Muscle of arm (tissue), 1 donor: ENCODE measurements at regions not wholly inside any gene's neighbourhood (a gene's known extent, or its start where the extent isn't known, plus 50 kb on each side); places are given as distances from the start of the nearest gene placed in this dataset.

Experiments used
- DNase-seq: peaks from one replicate; pipeline ENCODE4 v3.0.0-alpha.2; 2013

DNA sequence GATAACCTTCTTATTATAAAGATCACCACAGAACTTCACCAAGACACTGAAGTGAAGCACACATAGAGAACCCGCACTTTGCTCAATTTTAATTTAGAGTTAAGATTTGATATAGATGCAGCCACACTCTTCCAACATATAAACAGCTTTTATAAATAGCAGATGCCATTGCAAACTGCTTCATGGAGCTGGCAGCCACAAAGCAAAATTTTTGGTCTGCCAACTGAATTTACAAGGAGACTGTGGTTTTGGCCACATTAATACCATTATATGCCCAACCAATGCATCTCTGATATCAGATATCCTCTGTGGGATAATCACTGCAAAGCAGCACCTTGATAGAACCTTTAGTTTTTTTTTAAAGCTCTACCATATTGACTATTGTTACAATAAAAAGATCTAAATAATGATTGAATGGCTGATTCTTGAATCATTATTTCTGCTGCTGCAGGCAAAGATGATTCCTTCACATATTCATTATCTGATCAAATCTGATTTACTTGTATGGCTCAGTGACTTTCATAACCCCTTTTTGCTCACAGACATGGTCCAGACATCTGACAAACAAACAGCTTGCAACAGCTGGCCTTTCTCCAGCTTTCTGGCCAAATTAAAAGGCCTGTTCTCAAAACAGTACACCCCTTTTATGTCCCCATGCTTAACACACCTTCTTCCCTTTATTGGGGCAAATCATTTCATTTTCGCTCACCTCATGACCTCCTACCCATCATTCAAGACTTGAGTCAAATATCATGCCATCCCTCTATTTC, 88.4 kb downstream of the METTL4 start:
- no peak for DNase-seq

DNA sequence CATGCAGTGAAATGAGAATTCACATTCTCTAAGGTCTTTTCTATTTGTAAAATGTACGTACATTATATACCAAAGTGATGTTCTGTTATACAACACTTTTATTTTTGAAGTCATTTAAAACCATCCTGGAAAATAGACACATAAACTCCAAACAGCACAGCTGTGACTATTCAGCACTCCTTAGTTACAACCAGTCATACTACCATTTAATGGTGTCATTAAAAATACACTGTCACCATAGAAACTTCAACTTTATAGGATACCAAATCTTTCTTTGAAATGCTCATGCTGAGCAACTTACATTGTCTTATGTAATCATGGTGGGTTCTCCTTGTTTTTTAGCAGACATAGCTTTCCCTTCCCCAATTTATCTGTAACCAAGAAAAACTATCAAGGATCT, 85.3 kb downstream of the METTL4 start:
- no peak for DNase-seq

DNA sequence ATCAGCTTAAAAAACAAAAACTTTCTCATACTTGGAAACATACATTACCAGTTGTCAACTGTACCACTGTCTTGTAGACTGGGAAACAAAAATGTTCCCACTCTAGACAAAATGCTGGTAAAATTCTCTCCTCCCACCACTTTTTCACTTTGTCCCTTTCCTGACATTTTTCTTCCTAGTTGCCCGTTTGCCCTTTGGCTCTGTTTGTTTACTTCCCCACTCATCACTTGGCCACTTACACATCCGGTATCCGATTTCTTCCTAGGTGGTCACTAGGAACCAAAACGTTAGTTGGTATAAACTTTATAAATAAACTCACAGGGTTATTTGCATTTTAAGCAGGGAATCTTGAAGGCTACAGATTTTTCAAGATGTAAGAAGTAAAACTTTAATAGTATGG, 84.9 kb downstream of the METTL4 start:
- no peak for DNase-seq
